MM.1S (cell line): ENCODE measurements at regions not wholly inside any gene's neighbourhood (a gene's known extent, or its start where the extent isn't known, plus 50 kb on each side); places are given as distances from the start of the nearest gene placed in this dataset.

Experiments
- DNase-seq: peaks from one replicate; pipeline ENCODE4 v3.0.0-alpha.2; 2015
- H2AFZ ChIP-seq: fragments of 300-600 bp; sonication (generic); 2 replicates; pipeline ENCODE4 v1.6.0; 2016; ENCODE audit warnings: antibody characterized with exemption, low read length
- H3F3A ChIP-seq: fragments of 300-600 bp; sonication (generic); 2 replicates; pipeline ENCODE4 v1.6.1; 2016; ENCODE audit warnings: mild to moderate bottlenecking, antibody characterized with exemption, low read length, moderate library complexity, mixed read lengths; ENCODE audit not compliant: insufficient read depth
- H3K27ac ChIP-seq: fragments of 300-600 bp; sonication (generic); 2 replicates; pipeline ENCODE4 v1.5.1; 2016; ENCODE audit warnings: mild to moderate bottlenecking, low read length
- H3K27me3 ChIP-seq: fragments of 300-600 bp; sonication (generic); replicated peaks from 2 replicates; pipeline ENCODE4 v1.6.0; 2016; ENCODE audit warnings: low read length; ENCODE audit not compliant: insufficient read depth
- H3K36me3 ChIP-seq: fragments of 300-600 bp; sonication (generic); replicated peaks from 2 replicates; pipeline ENCODE4 v1.6.1; 2016; ENCODE audit warnings: mild to moderate bottlenecking, low read length, mixed read lengths; ENCODE audit not compliant: insufficient read depth
- H3K4me1 ChIP-seq: fragments of 300-600 bp; sonication (generic); 2 replicates; pipeline ENCODE4 v1.6.1; 2016; ENCODE audit warnings: low read length, mixed read lengths
- H3K4me2 ChIP-seq: fragments of 300-600 bp; sonication (generic); 2 replicates; pipeline ENCODE4 v1.6.0; 2016; ENCODE audit warnings: low read depth, low read length
- H3K4me3 ChIP-seq: fragments of 300-600 bp; sonication (generic); 2 replicates; pipeline ENCODE4 v1.5.1; 2016; ENCODE audit warnings: low read length, mixed read lengths
- H3K79me2 ChIP-seq: fragments of 300-600 bp; sonication (generic); 2 replicates; pipeline ENCODE4 v1.6.1; 2016; ENCODE audit warnings: mixed run types, low read length, mixed read lengths
- H3K9ac ChIP-seq: fragments of 300-600 bp; sonication (generic); 2 replicates; pipeline ENCODE4 v1.6.1; 2016; ENCODE audit warnings: low read length, mixed read lengths
- H3K9me2 ChIP-seq: fragments of 300-600 bp; sonication (generic); replicated peaks from 2 replicates; pipeline ENCODE4 v1.6.1; 2016; ENCODE audit warnings: mild to moderate bottlenecking, low read length, mixed read lengths; ENCODE audit not compliant: insufficient read depth
- H3K9me3 ChIP-seq: fragments of 300-600 bp; sonication (generic); replicated peaks from 2 replicates; pipeline ENCODE4 v1.6.1; 2016; ENCODE audit warnings: mild to moderate bottlenecking, low read length, mixed read lengths; ENCODE audit not compliant: insufficient read depth
- H4K20me1 ChIP-seq: fragments of 300-600 bp; sonication (generic); 2 replicates; pipeline ENCODE4 v1.6.1; 2016; ENCODE audit warnings: mild to moderate bottlenecking, low read length, moderate library complexity, mixed read lengths; ENCODE audit not compliant: insufficient read depth
- CTCF ChIP-seq: fragments of 300-600 bp; sonication (generic); IDR thresholded peaks from 2 replicates; pipeline ENCODE4 v1.5.1; 2016; ENCODE audit warnings: antibody characterized with exemption, low read length, mixed read lengths
- EZH2 ChIP-seq: fragments of 300-600 bp; sonication (generic); optimal IDR thresholded peaks from 2 replicates; pipeline ENCODE3; 2017; ENCODE audit warnings: low read depth, mild to moderate bottlenecking, antibody characterized with exemption, low read length, mixed read lengths
- EZH2phosphoT487 ChIP-seq: fragments of 300-600 bp; sonication (generic); IDR thresholded peaks from 2 replicates; pipeline ENCODE4 v1.6.1; 2018; ENCODE audit warnings: antibody characterized with exemption, low read length

- Histone ChIP-seq H3K4me1 (no peaks in the 10 kb centered on the region), H4K20me1 (no peaks in the 10 kb centered on the region), H3K36me3 (no peaks in the 10 kb centered on the region), H3F3A (no peaks in the 10 kb centered on the region; the same call in 1 of the 2 replicates), H3K27ac (no peak overlapping the region), H3K4me3 (no peak overlapping the region), H3K4me2 (no peak overlapping the region), H3K9me3 (no peaks in the 10 kb centered on the region), H3K9me2 (no peaks in the 10 kb centered on the region), H2AFZ (no peak overlapping the region), H3K9ac (no peak overlapping the region), H3K27me3 (no peaks in the 10 kb centered on the region), H3K79me2 (no peaks in the 10 kb centered on the region)
- TF ChIP-seq EZH2phosphoT487 = no peak
- TF ChIP-seq CTCF = no peak
- no peak for TF ChIP-seq EZH2
- DNase-seq = no peak
Measured at GRCh38 chr5:18972177-18972576, 1015.8 kb downstream of the CDH18 start.

- Histone ChIP-seq H2AFZ (no peak overlapping the region), H4K20me1 (no peaks in the 10 kb centered on the region), H3K27ac (no peak overlapping the region), H3K79me2 (no peaks in the 10 kb centered on the region), H3K4me2 (no peak overlapping the region), H3K27me3 (no peaks in the 10 kb centered on the region), H3K36me3 (no peaks in the 10 kb centered on the region), H3K9me3 (no peaks in the 10 kb centered on the region), H3K4me3 (no peak overlapping the region), H3K4me1 (no peaks in the 10 kb centered on the region), H3F3A (no peaks in the 10 kb centered on the region; the same call in 1 of the 2 replicates), H3K9me2 (no peaks in the 10 kb centered on the region), H3K9ac (no peak overlapping the region)
- peak; percentile 34 for DNase-seq
- TF ChIP-seq EZH2 = no peak
- no peak for TF ChIP-seq EZH2phosphoT487
- TF ChIP-seq CTCF = no peak
Measured at GRCh38 chr5:18975624-18976023, 1012.4 kb downstream of the CDH18 start.

GRCh38 chr5:18977880-18978279, 1010.1 kb downstream of the CDH18 start:
- H3K4me2 ChIP-seq = no peak overlapping the region
- DNase-seq = no peak
- H3K36me3 ChIP-seq = no peaks in the 10 kb centered on the region
- no peaks in the 10 kb centered on the region for H3K9me2 ChIP-seq
- H4K20me1 ChIP-seq = no peaks in the 10 kb centered on the region
- no peaks in the 10 kb centered on the region for H3K9me3 ChIP-seq
- H2AFZ ChIP-seq = no peak overlapping the region
- H3K27ac ChIP-seq = no peak overlapping the region
- no peaks in the 10 kb centered on the region for H3K4me1 ChIP-seq
- H3F3A ChIP-seq = no peaks in the 10 kb centered on the region; the same call in 1 of the 2 replicates
- TF ChIP-seq EZH2 (no peak), CTCF (no peak), EZH2phosphoT487 (no peak)
- no peak overlapping the region for H3K9ac ChIP-seq
- H3K4me3 ChIP-seq = no peak overlapping the region
- H3K27me3 ChIP-seq = no peaks in the 10 kb centered on the region
- H3K79me2 ChIP-seq = no peaks in the 10 kb centered on the region
